NK-92 treated with Interleukin-12 subunit alpha and Interleukin-12 subunit beta, amount 100 ng/mL, for 24 hours (cell line): ENCODE measurements at regions not wholly inside any gene's neighbourhood (a gene's known extent, or its start where the extent isn't known, plus 50 kb on each side); places are given as distances from the start of the nearest gene placed in this dataset.
"Not testable (repeated sequence)": the region's sequence is repeated elsewhere in the genome, so short reads cannot be mapped to it uniquely, and the experiment has no call there.

ENCODE experiments used
- DNase-seq: peaks from one replicate; lab custom pipeline; 2025; lab: John Stamatoyannopoulos, UW

DNA sequence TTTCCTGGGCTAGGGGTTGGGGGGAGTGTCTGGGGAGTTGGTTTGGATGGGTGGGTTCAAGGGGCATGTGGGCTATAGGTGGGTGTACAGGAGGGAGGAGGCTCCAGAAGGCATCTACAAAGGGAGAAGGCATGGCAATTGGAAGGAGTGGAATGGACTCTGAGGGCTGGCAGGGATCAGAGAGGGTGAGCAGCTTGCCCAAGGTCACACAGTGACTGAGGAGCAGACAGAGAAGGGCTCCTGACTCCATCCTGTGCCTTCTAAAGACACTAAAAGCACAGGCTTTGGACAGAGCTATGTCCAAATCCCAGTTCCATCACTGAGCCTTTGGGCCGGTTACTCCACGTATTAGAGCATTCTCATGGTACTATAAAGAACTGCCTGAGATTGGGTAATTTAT lies 151.8 kb downstream of the PTPRU start:
- DNase-seq, result no peak

DNA sequence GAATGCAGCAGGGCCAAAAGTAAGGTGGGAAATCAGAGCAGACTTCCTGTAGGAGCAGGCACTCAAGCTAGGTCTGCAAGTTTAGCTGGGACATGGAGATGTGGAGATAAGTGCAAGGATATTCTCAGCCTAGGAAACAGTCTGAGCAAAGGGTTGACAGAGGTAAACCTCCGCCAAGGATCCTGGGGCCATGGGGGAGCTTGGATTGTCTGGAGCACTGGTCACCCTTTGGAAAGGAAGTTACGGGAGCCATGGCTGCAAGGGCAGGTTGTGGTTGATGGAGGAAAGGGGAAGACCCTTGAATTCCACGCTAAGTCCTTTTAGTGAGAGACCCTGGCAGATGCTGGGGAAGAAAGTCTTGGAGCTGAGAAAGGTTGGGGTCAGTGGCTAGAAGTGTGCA lies 150.9 kb downstream of the PTPRU start:
- no peak for DNase-seq

DNA sequence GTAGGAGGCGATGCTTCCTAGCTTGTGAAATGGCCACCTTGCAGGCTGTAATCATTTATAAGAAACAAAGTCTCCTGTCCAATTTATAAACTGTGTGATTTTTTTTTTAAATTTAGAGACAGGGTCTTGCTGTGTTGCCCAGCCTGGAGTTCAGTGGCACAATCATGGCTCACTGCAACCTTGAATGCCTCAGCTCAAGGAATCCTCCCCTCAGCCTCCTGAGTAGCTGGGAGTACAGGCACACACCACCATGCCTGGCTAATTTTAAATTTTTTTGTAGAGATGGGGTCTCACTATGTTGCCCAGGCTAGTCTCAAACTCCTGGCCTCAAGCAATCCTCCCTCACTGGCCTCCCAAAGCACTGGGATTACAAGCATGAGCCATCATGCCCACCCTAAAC lies 150.1 kb downstream of the PTPRU start:
- DNase-seq, result not testable (repeated sequence)

DNA sequence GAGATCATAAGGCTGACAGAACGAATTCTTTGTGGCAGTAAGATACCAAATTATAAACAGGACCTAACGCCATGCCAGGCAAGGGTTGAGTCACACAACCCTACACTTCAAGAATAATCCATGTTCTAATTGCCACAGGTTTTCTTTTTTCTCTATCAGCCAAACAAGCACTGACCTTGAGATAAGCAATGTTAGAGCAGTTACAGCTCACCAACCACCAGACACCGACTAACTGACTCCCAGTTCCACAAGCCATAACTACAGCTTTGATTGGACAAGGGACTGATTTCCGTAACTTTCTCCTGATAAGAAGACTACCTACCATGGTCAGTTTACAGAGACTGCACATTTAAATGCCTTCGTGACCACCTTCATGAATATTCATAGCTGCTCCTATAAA lies 149.6 kb downstream of the PTPRU start:
- no peak for DNase-seq

DNA sequence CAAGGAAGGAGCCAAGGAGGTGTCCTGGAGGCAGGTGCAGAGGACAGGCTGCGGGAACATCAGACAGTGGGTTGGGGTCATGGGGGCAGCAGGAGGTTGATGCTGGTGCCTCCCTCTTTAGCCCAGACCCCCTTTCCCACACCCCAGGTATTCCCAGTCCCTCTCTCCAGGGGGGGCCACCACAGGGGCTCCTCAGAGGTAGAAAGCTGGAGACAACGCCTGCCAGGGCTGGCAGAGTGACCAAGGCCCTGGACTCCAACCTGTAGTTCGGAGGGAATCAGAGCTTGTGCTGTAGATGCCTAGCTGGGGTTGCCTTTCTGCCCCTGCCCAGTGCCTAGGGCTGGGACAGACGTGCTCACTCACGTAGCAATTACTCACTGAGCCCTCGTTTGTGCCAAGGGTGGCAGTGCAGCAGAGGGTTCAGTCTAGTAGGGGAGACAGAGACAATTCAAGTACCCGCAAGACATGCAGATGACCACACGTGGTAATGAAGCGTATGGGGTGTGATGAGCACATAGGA lies 148.2 kb downstream of the PTPRU start:
- no peak for DNase-seq

DNA sequence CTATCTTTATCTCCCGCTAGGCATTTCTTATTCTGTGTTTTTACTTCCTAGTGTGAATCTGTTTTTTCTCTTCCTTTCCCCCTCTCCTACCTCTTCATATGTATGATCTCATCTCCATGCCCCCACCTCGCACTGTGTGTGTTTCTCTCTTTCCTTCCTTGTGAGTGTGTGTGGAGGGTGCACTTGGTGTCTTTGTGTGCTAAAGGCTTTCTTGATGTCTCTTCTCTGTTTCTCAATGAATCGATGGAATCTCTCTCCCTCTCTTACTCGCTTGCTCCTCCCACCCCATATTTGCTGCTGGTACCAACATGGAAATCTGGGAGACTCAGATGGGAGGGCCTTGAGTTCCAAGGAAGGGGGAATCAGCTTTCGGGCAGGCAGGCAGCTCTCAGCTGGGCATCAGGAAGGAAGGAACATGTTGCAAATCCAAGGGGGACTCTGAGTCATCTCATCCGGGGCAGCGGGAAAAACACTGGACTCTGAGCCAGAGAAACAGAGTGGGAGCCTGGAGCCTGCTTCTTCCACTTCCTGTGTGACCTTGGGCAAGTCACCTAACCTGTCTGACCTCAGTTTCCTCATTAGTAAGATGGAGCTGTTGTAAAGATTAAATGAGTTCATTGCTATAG lies 147.5 kb downstream of the PTPRU start:
- DNase-seq, result no peak

DNA sequence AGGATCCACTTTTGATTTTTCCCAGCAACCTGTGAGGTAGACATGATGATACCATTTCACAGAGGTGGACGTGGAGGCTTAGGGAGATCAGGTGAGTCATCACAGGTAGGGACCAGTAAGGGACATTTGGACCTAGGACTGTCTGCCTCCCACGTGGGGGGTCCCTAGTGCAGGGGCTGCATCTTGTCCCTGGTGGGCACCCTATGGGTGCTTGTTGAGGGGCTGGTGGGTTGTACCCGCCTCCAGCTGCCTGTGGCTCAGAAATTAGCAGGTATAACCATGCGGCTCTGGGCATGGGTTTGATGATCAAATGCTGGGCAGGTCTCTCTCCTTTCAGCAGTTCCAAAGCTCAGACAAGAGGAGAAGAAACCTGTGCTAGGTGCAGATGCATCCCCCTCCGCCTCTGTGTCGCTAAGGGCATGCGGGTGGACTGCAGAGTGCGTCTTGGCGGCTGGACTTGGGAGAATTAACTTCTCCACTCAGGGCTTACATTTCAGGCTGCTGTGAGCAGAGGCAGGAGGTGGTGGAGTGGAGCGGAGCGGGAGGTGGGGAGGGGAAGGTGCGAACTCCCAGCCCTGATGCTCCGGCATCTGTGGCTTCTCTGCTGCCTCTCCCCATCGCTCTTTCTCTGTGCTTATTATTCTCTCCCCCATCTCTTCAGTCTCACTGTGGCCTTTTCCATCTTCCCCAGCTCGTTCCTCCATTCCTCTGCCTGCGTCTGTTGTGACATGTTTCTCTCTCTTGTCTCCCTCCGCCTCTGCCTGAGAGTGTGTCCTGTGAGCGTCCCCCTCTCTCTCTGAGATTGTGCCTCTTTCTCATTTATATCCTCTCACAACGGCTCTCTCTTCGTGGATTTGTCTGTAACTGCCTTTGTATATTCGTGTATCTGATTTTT lies 146.8 kb downstream of the PTPRU start:
- DNase-seq, result no peak

DNA sequence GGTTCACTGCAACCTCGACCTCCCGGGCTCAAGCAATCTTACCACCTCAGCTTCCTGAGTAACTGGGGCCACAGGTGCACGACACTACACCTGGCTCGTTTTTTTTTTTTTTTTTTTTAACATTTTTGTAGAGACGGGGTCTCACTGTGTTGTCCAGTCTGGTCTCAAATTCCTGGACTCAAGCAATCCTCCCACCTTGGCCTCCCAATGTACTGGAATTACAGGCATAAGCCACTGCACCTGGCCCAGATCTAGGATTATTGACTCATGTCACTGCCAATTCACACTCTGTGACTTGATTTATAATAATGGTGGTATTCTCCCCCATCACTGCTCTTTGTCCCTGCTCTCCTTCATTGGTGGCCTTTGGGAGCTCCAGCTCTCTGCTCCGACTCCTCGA lies 145.1 kb downstream of the PTPRU start:
- no peak for DNase-seq

DNA sequence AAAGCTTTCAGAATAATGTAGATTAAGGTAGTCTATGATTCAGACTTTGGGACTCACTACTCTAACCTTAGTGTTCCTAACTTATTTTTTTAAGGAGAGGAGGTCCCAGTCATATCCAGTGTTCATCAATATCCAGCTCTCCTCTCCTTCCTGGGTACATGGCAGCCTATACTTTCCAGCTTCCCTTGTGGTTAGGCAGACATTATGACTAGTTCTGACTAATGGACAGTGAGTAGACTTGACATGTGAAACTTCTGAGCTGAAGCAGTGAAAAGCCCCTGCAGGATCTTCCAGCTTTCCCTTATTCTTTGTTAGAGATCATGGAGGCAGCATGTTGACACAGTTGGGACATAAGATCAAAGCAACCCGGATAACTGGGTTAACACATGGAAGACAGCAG lies 144.2 kb downstream of the PTPRU start:
- no peak for DNase-seq

DNA sequence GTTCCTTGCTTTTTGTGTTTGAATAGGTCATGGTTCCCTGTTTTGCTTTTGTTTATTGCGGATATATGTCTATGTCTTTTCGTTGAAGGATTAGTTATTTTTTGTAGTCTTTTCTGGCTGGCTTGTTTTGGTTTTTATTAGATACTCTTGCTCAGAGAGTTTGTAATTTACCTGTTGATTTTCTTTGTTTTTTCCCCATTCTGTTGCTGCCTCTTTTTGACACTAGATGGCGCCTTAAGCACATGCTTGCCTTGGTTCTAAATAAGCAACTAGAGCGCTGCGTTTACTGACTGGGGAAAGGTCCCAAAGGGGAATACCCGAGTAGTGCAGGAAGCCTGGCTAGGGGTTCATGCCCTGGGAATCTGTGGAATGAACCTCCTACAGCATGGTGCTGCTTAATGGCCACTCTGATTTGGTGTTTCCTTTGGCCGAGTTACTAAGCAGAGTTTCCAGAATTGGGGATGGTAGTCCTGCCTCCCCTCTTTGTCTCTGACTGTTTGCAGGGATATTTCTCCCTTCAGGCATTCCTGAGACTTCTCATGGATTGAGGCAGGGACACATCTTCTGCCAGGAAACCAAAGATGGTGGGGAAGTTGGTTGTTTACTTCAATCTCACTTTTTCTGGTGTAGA lies 143.2 kb downstream of the PTPRU start:
- DNase-seq, result no peak
